ENCODE measurements at regions not wholly inside any gene's neighbourhood (a gene's known extent, or its start where the extent isn't known, plus 50 kb on each side); places are given as distances from the start of the nearest gene placed in this dataset.
"Not testable (repeated sequence)": the region's sequence is repeated elsewhere in the genome, so short reads cannot be mapped to it uniquely, and the experiment has no call there.

- TF ChIP-seq CTCF (IDR thresholded peaks at IDR 0.05) (no peak), POLR2AphosphoS5 (IDR thresholded peaks at IDR 0.05) (no peak), POLR2A (IDR thresholded peaks at IDR 0.05) (no peak), EP300 (IDR thresholded peaks at IDR 0.05) (no peak)
- no peak overlapping the region for H3K27ac ChIP-seq
- no peaks in the 10 kb centered on the region for H3K36me3 ChIP-seq
- H3K27me3 ChIP-seq: peaks cover 4% of the 10 kb centered on the region
- no peak for DNase-seq (ENCODE audit: low spot score in 2 of 2)
- H3K4me1 ChIP-seq: no peaks in the 10 kb centered on the region
- H3K9me3 ChIP-seq: no peaks in the 10 kb centered on the region
- 94% methylated on average over 3 of the region's 4 CpGs for WGBS
- H3K4me3 ChIP-seq: no peak overlapping the region
These were observed 93.8 kb downstream of the TNFRSF13B start for GRCh38 chr17:16878084-16878483.

- Histone ChIP-seq H3K4me1 (no peaks in the 10 kb centered on the region), H3K36me3 (no peaks in the 10 kb centered on the region), H3K27ac (no peak overlapping the region), H3K9me3 (no peaks in the 10 kb centered on the region), H3K4me3 (no peak overlapping the region), H3K27me3 (peaks cover 4% of the 10 kb centered on the region)
- no peak for TF ChIP-seq POLR2AphosphoS5 (IDR thresholded peaks at IDR 0.05)
- TF ChIP-seq CTCF (IDR thresholded peaks at IDR 0.05): no peak
- no peak for TF ChIP-seq EP300 (IDR thresholded peaks at IDR 0.05)
- no peak for TF ChIP-seq POLR2A (IDR thresholded peaks at IDR 0.05)
- WGBS: 25% methylated on average over 1 of the region's 1 CpG
- no peak for DNase-seq (ENCODE audit: low spot score in 2 of 2)
These were observed 94.8 kb downstream of the TNFRSF13B start for GRCh38 chr17:16877099-16877498.

- no peak overlapping the region for H3K27ac ChIP-seq
- H3K4me3 ChIP-seq: no peak overlapping the region
- no peaks in the 10 kb centered on the region for H3K36me3 ChIP-seq
- no peak for DNase-seq (ENCODE audit: low spot score in 2 of 2)
- peaks cover 4% of the 10 kb centered on the region for H3K27me3 ChIP-seq
- H3K9me3 ChIP-seq: no peaks in the 10 kb centered on the region
- TF ChIP-seq POLR2A (IDR thresholded peaks at IDR 0.05) (no peak), EP300 (IDR thresholded peaks at IDR 0.05) (no peak), POLR2AphosphoS5 (IDR thresholded peaks at IDR 0.05) (no peak), CTCF (IDR thresholded peaks at IDR 0.05) (no peak)
- no peaks in the 10 kb centered on the region for H3K4me1 ChIP-seq
These were observed 96.3 kb downstream of the TNFRSF13B start for GRCh38 chr17:16875662-16876061.

- H3K9me3 ChIP-seq: not testable (repeated sequence)
- 98% methylated on average over 11 of the region's 12 CpGs for WGBS
These were observed 97.7 kb downstream of the TNFRSF13B start for GRCh38 chr17:16874216-16874615.

GRCh38 chr17:16873174-16874035 is 98.5 kb downstream of the TNFRSF13B start:
- Histone ChIP-seq H3K9me3 (no peaks in the 10 kb centered on the region), H3K27ac (no peak overlapping the region), H3K4me1 (no peaks in the 10 kb centered on the region), H3K4me3 (no peak overlapping the region), H3K27me3 (peaks cover 4% of the 10 kb centered on the region), H3K36me3 (no peaks in the 10 kb centered on the region)
- peak in 1 of 2 donors; percentile 67 for DNase-seq (ENCODE audit: low spot score in 2 of 2)
- no peak for TF ChIP-seq POLR2AphosphoS5 (IDR thresholded peaks at IDR 0.05)
- TF ChIP-seq POLR2A (IDR thresholded peaks at IDR 0.05): no peak
- peak in 1 of 2 donors; percentile 53 for TF ChIP-seq CTCF (IDR thresholded peaks at IDR 0.05)
- 67% methylated on average over 13 of the region's 15 CpGs for WGBS

More at GRCh38 chr17:16874216-16874615, 97.7 kb downstream of the TNFRSF13B start:
- not testable (repeated sequence) for H3K4me1 ChIP-seq; DNase-seq (ENCODE audit: low spot score in 2 of 2); H3K27ac ChIP-seq; H3K4me3 ChIP-seq; H3K27me3 ChIP-seq; H3K36me3 ChIP-seq

Data from suprapubic skin (tissue), 4 donors.